ENCODE measurements at regions not wholly inside any gene's neighbourhood (a gene's known extent, or its start where the extent isn't known, plus 50 kb on each side); places are given as distances from the start of the nearest gene placed in this dataset.

DNA sequence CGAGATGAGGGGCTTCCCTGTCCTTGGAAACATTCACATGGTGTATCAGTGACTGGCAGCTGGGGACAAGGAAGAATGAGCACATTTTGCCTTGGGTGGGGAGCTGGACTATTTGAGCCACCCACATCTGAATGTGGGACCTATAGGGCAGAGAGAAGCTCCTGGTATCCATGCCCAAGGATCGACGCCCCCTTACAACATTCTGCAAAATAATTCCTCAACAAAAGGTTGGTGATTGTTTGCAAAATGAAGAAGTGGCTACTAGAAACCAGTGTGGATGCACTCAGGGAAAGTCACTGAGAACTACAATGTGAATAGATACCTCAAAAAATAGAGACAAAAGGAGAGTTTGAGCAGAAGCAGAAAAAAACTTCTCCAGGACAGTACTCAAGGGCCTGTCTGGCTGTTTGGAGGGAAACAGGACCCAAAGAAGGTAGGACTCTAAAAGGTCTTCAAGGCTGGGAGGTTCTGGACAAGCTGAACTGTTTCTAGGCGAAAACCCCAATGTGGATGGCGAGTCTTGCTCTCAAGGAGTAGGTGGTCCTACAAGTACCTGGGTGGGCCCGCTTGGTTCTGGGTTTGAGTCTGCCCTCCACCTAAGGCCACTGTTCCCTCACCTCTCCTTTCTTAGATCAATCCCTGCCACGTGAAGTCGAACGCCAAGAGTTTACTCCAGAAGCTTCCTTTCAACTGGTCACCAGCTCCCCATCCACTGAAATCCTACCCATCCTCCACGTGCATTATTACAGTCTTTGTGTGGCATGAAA lies 125.0 kb upstream of the ZNF746 start:
- no peaks in the 10 kb centered on the region for H3K27me3 ChIP-seq
- intact Hi-C loops (cut with DNase I; ENCODE audit: low total_unique reads), result no loop called here
- no peak for DNase-seq
- H3K27ac ChIP-seq, result no peak overlapping the region
- H3K4me1 ChIP-seq, result peaks cover 7% of the 10 kb centered on the region
- H3K4me3 ChIP-seq, result no peak overlapping the region
- 58 to 68% methylated on average over 10 of the region's 10 CpGs for WGBS, 2 donors
- H3K9me3 ChIP-seq, result no peaks in the 10 kb centered on the region
- no peak for TF ChIP-seq POLR2A (IDR thresholded peaks at IDR 0.05)
- TF ChIP-seq, protein P1, sequence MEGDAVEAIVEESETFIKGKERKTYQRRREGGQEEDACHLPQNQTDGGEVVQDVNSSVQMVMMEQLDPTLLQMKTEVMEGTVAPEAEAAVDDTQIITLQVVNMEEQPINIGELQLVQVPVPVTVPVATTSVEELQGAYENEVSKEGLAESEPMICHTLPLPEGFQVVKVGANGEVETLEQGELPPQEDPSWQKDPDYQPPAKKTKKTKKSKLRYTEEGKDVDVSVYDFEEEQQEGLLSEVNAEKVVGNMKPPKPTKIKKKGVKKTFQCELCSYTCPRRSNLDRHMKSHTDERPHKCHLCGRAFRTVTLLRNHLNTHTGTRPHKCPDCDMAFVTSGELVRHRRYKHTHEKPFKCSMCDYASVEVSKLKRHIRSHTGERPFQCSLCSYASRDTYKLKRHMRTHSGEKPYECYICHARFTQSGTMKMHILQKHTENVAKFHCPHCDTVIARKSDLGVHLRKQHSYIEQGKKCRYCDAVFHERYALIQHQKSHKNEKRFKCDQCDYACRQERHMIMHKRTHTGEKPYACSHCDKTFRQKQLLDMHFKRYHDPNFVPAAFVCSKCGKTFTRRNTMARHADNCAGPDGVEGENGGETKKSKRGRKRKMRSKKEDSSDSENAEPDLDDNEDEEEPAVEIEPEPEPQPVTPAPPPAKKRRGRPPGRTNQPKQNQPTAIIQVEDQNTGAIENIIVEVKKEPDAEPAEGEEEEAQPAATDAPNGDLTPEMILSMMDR (IDR thresholded peaks at IDR 0.05), result no peak
- no peaks in the 10 kb centered on the region for H3K36me3 ChIP-seq (ENCODE audit: low read depth, missing control alignments)

- TF ChIP-seq, protein P1 (IDR thresholded peaks at IDR 0.05), result no peak
- TF ChIP-seq POLR2A (IDR thresholded peaks at IDR 0.05), result no peak
- H3K27me3 ChIP-seq, result no peaks in the 10 kb centered on the region
- no peak overlapping the region for H3K4me3 ChIP-seq
- no peak overlapping the region for H3K27ac ChIP-seq
- WGBS, 2 donors, result 78 to 80% methylated on average over 7 of the region's 7 CpGs
- no peaks in the 10 kb centered on the region for H3K36me3 ChIP-seq (ENCODE audit: low read depth, missing control alignments)
- intact Hi-C loops (cut with DNase I; ENCODE audit: low total_unique reads), result no loop called here
- H3K4me1 ChIP-seq, result peaks cover 7% of the 10 kb centered on the region
- no peaks in the 10 kb centered on the region for H3K9me3 ChIP-seq
- DNase-seq, result no peak
Observed at GRCh38 chr7:149621776-149622175, 124.2 kb upstream of the ZNF746 start.

- H3K36me3 ChIP-seq (ENCODE audit: low read depth, missing control alignments), result no peaks in the 10 kb centered on the region
- no peaks in the 10 kb centered on the region for H3K27me3 ChIP-seq
- WGBS, 2 donors, result 76 to 81% methylated on average over 6 to 14 of the region's 14 CpGs
- intact Hi-C loops (cut with DNase I; ENCODE audit: low total_unique reads), result no loop called here
- TF ChIP-seq, protein P1 (IDR thresholded peaks at IDR 0.05), result no peak
- TF ChIP-seq POLR2A (IDR thresholded peaks at IDR 0.05), result no peak
- H3K9me3 ChIP-seq, result no peaks in the 10 kb centered on the region
- DNase-seq, result no peak
- H3K27ac ChIP-seq, result no peak overlapping the region
- H3K4me1 ChIP-seq, result peaks cover 7% of the 10 kb centered on the region
- H3K4me3 ChIP-seq, result no peak overlapping the region
Observed at GRCh38 chr7:149620961-149621360, 123.4 kb upstream of the ZNF746 start.

GRCh38 chr7:149616898-149617297 lies 119.3 kb upstream of the ZNF746 start:
- DNase-seq, result no peak
- intact Hi-C loops (cut with DNase I; ENCODE audit: low total_unique reads), result no loop called here
- Histone ChIP-seq H3K9me3 (no peaks in the 10 kb centered on the region), H3K4me3 (no peak overlapping the region), H3K27me3 (no peaks in the 10 kb centered on the region), H3K27ac (no peak overlapping the region), H3K4me1 (no peaks in the 10 kb centered on the region), H3K36me3 (ENCODE audit: low read depth, missing control alignments) (no peaks in the 10 kb centered on the region)
- WGBS, 2 donors, result 80 to 86% methylated on average over 8 of the region's 8 CpGs
- no peak for TF ChIP-seq POLR2A (IDR thresholded peaks at IDR 0.05)
- TF ChIP-seq, protein P1 (IDR thresholded peaks at IDR 0.05), result no peak

Measured in testis (tissue), 2 donors.